GM12873 (cell line): ENCODE measurements at regions not wholly inside any gene's neighbourhood (a gene's known extent, or its start where the extent isn't known, plus 50 kb on each side); places are given as distances from the start of the nearest gene placed in this dataset.

ENCODE experiments used
- CTCF ChIP-seq: IDR thresholded peaks from 2 replicates; pipeline ENCODE4 v1.5.1; 2012; ENCODE audit warnings: low read depth, mild to moderate bottlenecking, moderate library complexity, low read length, control low read depth; ENCODE audit not compliant: insufficient read depth; ENCODE audit errors: missing control alignments

DNA sequence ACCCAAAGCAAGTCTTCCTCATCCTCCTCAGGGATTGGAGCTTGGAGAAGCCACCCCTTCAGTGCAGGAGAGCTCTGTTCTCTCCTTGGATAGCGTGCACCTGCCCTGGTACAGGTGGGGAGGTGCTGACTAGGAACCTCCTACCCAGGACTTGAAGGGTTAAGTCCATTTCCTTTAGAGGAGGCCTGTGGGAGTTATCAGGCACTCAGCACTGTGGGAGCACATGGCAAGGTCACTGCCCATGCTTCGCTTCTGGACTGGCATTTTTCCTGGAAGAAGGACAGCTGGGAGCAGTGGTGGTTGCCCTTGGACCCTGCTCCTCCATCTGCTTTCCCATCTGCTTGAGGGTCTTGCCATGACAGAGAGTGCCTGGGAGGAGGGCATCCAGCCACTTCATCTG is 142.8 kb downstream of the CXCL12 start:
- no peak for TF ChIP-seq CTCF

- TF ChIP-seq CTCF, result no peak
Observed at GRCh38 chr10:44240584-44241205, 144.2 kb downstream of the CXCL12 start.

DNA sequence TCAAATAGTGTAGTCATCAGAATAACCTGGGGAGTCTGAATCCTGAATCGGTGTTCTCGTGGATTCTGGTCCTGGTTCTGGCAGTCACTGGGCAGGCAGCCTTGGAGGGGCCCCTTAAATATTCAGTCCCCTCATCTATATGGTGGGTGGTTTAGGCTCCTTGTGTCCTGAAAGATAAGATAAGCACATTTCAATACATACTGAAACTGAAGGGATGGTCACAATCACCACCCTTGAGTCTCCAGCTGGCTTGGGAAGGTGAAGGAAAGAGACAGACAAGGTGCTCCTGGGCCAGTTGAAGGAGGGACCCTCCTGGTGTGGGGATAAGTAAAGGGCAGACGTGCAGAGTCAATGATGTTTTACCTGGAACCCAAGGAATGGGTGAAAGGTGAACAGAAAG is 146.7 kb downstream of the CXCL12 start:
- no peak for TF ChIP-seq CTCF

DNA sequence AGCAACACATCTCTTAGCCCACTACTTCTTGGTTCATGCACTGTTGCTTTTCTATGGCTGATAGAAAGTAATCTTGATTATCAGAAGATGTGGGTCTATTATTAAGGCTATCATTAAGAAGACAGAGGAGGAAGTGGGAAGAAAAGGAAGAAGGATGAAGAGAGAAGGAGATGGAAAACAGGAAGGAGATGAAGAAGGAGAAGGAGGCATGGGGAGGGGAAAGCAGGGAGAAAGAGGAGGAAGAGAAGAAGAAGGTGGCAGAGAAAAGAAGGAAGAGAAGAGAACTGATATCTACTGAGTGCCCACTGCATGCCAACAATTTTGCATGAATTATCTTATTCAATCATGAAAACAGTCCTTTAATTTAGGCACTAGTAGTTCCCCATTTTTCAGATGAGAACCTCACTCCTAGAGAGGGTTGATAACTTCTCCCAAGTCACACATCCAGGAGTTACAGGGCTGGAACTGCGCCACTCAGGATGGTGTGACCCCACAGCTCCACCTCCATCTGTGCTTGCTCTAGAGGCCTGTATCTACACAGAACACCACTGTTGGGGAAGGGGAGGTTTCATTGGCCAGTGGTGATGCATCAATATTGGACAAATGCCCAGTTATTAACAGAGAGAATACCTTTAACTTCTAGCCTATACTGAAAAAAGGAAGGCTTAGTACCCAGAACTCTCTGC is 147.4 kb downstream of the CXCL12 start:
- TF ChIP-seq CTCF, result no peak

- TF ChIP-seq CTCF, result no peak
Observed at GRCh38 chr10:44235363-44235762, 149.5 kb downstream of the CXCL12 start.

DNA sequence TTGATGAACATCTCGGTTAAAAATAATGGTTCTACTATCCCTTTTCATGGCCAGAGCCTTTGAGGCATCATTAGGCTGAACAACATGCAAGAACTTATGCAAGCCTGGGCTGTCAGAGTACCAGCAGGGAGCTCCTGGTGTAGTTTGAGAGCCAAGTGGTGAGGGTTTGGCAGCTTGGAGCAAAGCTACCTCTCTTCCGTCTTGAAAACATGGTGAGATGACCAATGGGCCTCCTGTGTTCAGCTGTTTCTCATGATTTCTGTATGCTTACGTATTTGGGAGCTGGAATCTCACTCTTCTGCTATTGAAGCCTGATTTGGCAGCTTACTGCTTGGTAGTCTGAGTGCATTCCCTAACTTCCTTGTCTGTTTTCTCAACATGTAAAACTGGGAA is 150.4 kb downstream of the CXCL12 start:
- TF ChIP-seq CTCF, result no peak

- TF ChIP-seq CTCF, result no peak
Observed at GRCh38 chr10:44233561-44234482, 151.1 kb downstream of the CXCL12 start.
